Esophagus squamous epithelium (tissue), 5 donors: ENCODE measurements at regions not wholly inside any gene's neighbourhood (a gene's known extent, or its start where the extent isn't known, plus 50 kb on each side); places are given as distances from the start of the nearest gene placed in this dataset.

Experiments used
- DNase-seq: peaks from one replicate; lab custom pipeline; 2025; lab: John Stamatoyannopoulos, UW
- H3K27ac ChIP-seq, 4 donors: fragments of 200-600 bp; sonication (generic); one replicate each; pipeline ENCODE4 v1.5.1; 2016 to 2019; ENCODE audit warnings: mild to moderate bottlenecking in 1 of 4
- H3K27me3 ChIP-seq, 4 donors: fragments of 200-600 bp; sonication (generic); 1 replicate in 3 of 4; 2 replicates in 1 of 4; pipeline versions ENCODE4 v1.5.1 to v1.6.0; 2017 to 2021; ENCODE audit warnings: antibody characterized with exemption in 1 of 4
- H3K36me3 ChIP-seq, 3 donors: fragments of 200-600 bp; sonication (generic); one replicate each; pipeline ENCODE4 v1.5.1; 2016 to 2019
- H3K4me1 ChIP-seq, 3 donors: fragments of 200-600 bp; sonication (generic); one replicate each; pipeline ENCODE4 v1.5.1; 2017 to 2019
- H3K4me3 ChIP-seq, 4 donors: fragments of 200-600 bp; sonication (generic); 1 replicate in 3 of 4; 2 replicates in 1 of 4; pipeline ENCODE4 v1.5.1; 2016 to 2019; ENCODE audit warnings: mild to moderate bottlenecking in 2 of 4, moderate library complexity in 1 of 4
- H3K9me3 ChIP-seq, 3 donors: fragments of 200-600 bp; sonication (generic); one replicate each; pipeline ENCODE4 v1.5.1; 2016 to 2019
- POLR2A ChIP-seq, 4 donors: fragments of 450-650 bp; IDR thresholded peaks; one replicate each; pipeline ENCODE4 v1.6.1; 2017; ENCODE audit warnings: antibody characterized with exemption in 4 of 4, mild to moderate bottlenecking in 4 of 4, moderate library complexity in 3 of 4
- WGBS, 2 donors: methylation state at CpG; one replicate each; pipeline ENCODE4 v1.1.5; 2018; 5-methylcytosine and 5-hydroxymethylcytosine counted together
- intact Hi-C: fragments of 100-400 bp; cut with DNase I; formaldehyde crosslinking; loops from one replicate; pipeline ENCODE4 v1.15.0; 2022
- TF ChIP-seq, protein P1 (sequence below), 6 experiments: fragments of 450-650 bp in 4 of 6; fragments of 200-600 bp in 2 of 6; sonication (generic) in 2 of 6; IDR thresholded peaks; one replicate each; pipeline ENCODE4 v1.5.1; 2016 to 2019; ENCODE audit warnings: antibody characterized with exemption in 6 of 6, mild to moderate bottlenecking in 4 of 6, moderate library complexity in 4 of 6
- donor health status: DM: yes; HTN: yes; CAD: no.

DNA sequence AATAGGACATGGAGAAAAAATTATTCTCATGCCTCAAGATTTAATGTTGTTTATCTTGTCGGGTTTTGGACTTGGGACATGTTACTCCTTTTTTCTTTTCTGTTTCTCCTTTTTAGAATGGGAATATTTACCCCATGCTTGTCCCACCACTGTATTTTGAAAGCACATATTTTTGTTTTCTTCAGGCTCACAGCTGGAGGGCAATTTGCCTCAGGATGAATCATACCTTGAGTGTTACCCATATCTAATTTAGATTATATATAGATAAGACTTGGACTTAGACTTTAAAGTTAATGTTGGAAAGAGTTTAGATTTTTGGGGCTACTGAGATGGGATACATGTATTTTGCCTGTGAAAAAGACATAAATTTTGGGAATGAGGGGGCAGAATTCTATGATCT, 541.6 kb upstream of the MAN1A1 start:
- 81% methylated on average over 1 of the region's 1 CpG for WGBS, 2 donors
- no peak for DNase-seq
- intact Hi-C loops = no loop called here
- Histone ChIP-seq H3K27ac (no peak overlapping the region), H3K9me3 (no peaks in the 10 kb centered on the region), H3K4me3 (no peak overlapping the region), H3K36me3 (no peaks in the 10 kb centered on the region), H3K27me3 (no peaks in the 10 kb centered on the region), H3K4me1 (peaks cover 0 to 7% (median 0%) of the 10 kb centered on the region in 3 donors)
- TF ChIP-seq, protein P1, sequence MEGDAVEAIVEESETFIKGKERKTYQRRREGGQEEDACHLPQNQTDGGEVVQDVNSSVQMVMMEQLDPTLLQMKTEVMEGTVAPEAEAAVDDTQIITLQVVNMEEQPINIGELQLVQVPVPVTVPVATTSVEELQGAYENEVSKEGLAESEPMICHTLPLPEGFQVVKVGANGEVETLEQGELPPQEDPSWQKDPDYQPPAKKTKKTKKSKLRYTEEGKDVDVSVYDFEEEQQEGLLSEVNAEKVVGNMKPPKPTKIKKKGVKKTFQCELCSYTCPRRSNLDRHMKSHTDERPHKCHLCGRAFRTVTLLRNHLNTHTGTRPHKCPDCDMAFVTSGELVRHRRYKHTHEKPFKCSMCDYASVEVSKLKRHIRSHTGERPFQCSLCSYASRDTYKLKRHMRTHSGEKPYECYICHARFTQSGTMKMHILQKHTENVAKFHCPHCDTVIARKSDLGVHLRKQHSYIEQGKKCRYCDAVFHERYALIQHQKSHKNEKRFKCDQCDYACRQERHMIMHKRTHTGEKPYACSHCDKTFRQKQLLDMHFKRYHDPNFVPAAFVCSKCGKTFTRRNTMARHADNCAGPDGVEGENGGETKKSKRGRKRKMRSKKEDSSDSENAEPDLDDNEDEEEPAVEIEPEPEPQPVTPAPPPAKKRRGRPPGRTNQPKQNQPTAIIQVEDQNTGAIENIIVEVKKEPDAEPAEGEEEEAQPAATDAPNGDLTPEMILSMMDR (IDR thresholded peaks at IDR 0.05) = no peak
- no peak for TF ChIP-seq POLR2A (IDR thresholded peaks at IDR 0.05)

DNA sequence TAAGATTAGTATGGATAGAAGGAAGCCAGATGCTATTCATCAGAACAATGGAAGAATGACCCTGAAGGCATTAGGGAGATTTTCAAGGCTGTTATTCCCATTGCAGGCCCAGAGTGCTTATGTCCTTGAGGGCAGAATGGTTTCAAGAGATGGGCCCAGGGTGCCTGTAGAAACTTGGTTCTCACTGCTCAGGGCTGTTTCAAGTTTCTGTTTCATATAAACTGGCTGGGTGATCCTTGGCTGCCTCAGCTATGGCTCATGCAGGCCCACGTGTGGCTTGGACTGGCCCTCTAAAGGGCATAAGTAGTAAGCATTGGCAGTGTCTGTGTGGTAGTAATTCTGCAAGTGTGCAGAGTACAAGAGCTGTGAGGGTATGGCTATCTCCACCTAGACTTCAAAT, 540.9 kb upstream of the MAN1A1 start:
- Histone ChIP-seq H3K9me3 (no peaks in the 10 kb centered on the region), H3K27ac (no peak overlapping the region), H3K4me1 (peaks cover 0 to 6% (median 0%) of the 10 kb centered on the region in 3 donors), H3K4me3 (no peak overlapping the region), H3K27me3 (no peaks in the 10 kb centered on the region), H3K36me3 (no peaks in the 10 kb centered on the region)
- no peak for DNase-seq
- 25% methylated on average over 1 of the region's 1 CpG; no CpG with 5 or more reads in 1 of the 2 donors for WGBS, 2 donors
- TF ChIP-seq, protein P1 (IDR thresholded peaks at IDR 0.05) = no peak
- TF ChIP-seq POLR2A (IDR thresholded peaks at IDR 0.05) = no peak
- intact Hi-C loops = no loop called here

DNA sequence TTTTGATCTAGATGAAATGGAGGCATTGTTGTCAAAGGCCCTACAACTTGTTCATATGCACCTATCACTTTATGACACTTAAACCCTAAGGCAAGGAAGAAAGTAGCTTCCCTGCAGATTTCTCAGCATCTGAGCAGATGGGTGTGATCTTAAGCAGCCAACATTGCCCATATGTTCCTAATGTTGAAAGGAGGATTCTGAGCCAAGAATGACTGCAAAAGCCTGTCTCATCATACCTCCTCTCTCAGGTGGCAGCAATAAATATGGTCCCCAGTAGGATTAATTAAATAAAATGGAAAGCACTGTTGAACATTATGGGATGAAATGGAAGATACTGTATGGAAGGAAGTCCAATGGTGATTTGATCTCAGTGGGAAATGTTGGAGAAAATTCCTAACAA, 538.1 kb upstream of the MAN1A1 start:
- intact Hi-C loops = no loop called here
- TF ChIP-seq POLR2A (IDR thresholded peaks at IDR 0.05) = no peak
- TF ChIP-seq, protein P1 (IDR thresholded peaks at IDR 0.05) = no peak
- no peak for DNase-seq
- H3K4me1 ChIP-seq = peaks cover 0 to 5% (median 0%) of the 10 kb centered on the region in 3 donors
- H3K9me3 ChIP-seq = no peaks in the 10 kb centered on the region
- H3K36me3 ChIP-seq = no peaks in the 10 kb centered on the region
- H3K27me3 ChIP-seq = no peaks in the 10 kb centered on the region
- no peak overlapping the region for H3K27ac ChIP-seq
- no peak overlapping the region for H3K4me3 ChIP-seq

DNA sequence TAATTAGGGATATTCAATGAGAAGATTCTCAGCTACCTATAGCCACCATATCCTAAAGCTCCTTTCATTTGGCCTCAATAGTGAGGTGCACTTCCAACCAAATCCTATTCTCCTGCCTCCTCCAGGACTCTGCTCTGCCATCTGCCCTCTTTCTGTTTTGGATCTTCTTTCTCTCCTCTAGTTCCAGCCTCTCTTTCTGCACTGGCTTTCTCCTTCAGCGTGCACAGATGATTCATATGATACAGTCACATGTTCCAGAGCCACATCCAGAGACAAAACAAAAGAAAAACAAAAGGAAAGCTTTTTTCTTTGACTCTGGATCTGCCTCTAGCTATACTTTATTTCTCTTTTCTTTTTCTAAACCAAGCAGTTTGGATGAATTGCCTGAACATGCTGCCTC, 531.9 kb upstream of the MAN1A1 start:
- DNase-seq = no peak
- Histone ChIP-seq H3K9me3 (no peaks in the 10 kb centered on the region), H3K27me3 (no peaks in the 10 kb centered on the region), H3K4me3 (no peak overlapping the region), H3K4me1 (peaks cover 0 to 15% (median 0%) of the 10 kb centered on the region in 3 donors), H3K27ac (peak overlapping the region in 1 of 4 donors; percentile 12), H3K36me3 (no peaks in the 10 kb centered on the region)
- WGBS, 2 donors = 20 to 24% methylated on average over 1 of the region's 1 CpG
- TF ChIP-seq POLR2A (IDR thresholded peaks at IDR 0.05) = no peak
- TF ChIP-seq, protein P1 (IDR thresholded peaks at IDR 0.05) = no peak
- intact Hi-C loops = no loop called here

DNA sequence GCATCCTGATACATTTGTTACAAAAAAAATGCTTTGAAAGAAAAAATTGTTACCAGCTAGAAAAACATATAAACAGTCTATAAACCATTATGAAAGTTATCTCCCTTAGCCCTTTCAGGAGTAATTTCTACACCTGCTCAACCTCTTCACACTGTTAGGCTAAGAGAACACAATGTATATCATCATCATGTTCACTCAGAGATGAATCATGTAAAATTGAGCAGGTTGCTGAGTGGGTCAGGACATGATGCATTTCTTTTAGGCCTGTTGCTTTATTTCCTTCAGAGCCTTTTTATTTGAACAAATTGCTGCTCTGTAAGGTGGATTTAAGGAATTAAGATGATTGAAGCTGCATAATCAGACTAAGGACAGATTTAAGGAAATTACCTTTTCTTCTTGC, 531.3 kb upstream of the MAN1A1 start:
- Histone ChIP-seq H3K36me3 (no peaks in the 10 kb centered on the region), H3K9me3 (no peaks in the 10 kb centered on the region), H3K4me1 (peaks cover 0 to 15% (median 0%) of the 10 kb centered on the region in 3 donors), H3K4me3 (no peak overlapping the region), H3K27me3 (no peaks in the 10 kb centered on the region), H3K27ac (peak overlapping the region in 1 of 4 donors; percentile 12)
- DNase-seq = no peak
- intact Hi-C loops = no loop called here
- TF ChIP-seq, protein P1 (IDR thresholded peaks at IDR 0.05) = no peak
- TF ChIP-seq POLR2A (IDR thresholded peaks at IDR 0.05) = no peak
